HFFc6 (cell line): ENCODE measurements at regions not wholly inside any gene's neighbourhood (a gene's known extent, or its start where the extent isn't known, plus 50 kb on each side); places are given as distances from the start of the nearest gene placed in this dataset.

Experiments used
- DNase-seq: peaks from one replicate; pipeline ENCODE4 v3.0.0-alpha.2; 2018
- H3K27ac Mint-ChIP-seq: 2 replicates; pipeline ENCODE4 v1.8.0; 2020; ENCODE audit warnings: mild to moderate bottlenecking, mixed read lengths
- H3K27me3 Mint-ChIP-seq: 2 replicates; pipeline ENCODE4 v1.8.0; 2021; ENCODE audit warnings: mild to moderate bottlenecking, moderate library complexity, mixed read lengths; ENCODE audit not compliant: insufficient read depth
- H3K36me3 Mint-ChIP-seq: 2 replicates; pipeline ENCODE4 v1.8.0; 2021; ENCODE audit warnings: low read depth, mixed read lengths
- H3K4me1 Mint-ChIP-seq: 2 replicates; pipeline ENCODE4 v1.8.0; 2020; ENCODE audit warnings: low read depth, mixed read lengths
- H3K4me3 Mint-ChIP-seq: 2 replicates; pipeline ENCODE4 v1.8.0; 2020; ENCODE audit warnings: mild to moderate bottlenecking, moderate library complexity, mixed read lengths
- H3K9me3 Mint-ChIP-seq: 2 replicates; pipeline ENCODE4 v1.8.0; 2020; ENCODE audit warnings: mild to moderate bottlenecking, mixed read lengths
- TF ChIP-seq, protein P1 (sequence below): fragments of 200-600 bp; sonication (generic); IDR thresholded peaks from 2 replicates; pipeline ENCODE4 v1.5.0; 2021; ENCODE audit warnings: antibody characterized with exemption, mild to moderate bottlenecking

DNA sequence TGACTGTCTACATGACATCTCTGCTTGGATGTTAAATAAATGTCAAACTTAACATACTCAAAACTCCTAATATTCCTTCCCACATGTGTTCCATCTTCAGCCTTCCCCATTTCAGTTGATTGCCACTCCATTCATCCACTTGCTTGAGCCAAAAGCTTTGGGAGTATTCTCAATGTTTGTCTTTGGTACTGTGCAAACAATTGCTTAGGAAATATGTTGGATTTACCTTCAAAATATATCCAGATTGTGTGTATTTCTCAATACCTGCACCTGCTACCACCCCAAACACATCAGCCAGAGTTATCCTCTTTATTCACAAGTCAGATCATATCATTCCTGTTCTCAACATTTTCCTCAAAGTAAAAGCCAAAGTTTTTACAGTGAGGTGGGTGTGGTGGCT, 350.3 kb upstream of the FAM98A start:
- no peak for DNase-seq
- Mint-ChIP-seq H3K36me3 (peaks cover 3% of the 10 kb centered on the region; the same call in 1 of the 2 replicates), H3K4me1 (no peaks in the 10 kb centered on the region), H3K27ac (no peak overlapping the region), H3K9me3 (peaks cover 34% of the 10 kb centered on the region), H3K4me3 (no peak overlapping the region), H3K27me3 (no peaks in the 10 kb centered on the region)
- TF ChIP-seq, protein P1, sequence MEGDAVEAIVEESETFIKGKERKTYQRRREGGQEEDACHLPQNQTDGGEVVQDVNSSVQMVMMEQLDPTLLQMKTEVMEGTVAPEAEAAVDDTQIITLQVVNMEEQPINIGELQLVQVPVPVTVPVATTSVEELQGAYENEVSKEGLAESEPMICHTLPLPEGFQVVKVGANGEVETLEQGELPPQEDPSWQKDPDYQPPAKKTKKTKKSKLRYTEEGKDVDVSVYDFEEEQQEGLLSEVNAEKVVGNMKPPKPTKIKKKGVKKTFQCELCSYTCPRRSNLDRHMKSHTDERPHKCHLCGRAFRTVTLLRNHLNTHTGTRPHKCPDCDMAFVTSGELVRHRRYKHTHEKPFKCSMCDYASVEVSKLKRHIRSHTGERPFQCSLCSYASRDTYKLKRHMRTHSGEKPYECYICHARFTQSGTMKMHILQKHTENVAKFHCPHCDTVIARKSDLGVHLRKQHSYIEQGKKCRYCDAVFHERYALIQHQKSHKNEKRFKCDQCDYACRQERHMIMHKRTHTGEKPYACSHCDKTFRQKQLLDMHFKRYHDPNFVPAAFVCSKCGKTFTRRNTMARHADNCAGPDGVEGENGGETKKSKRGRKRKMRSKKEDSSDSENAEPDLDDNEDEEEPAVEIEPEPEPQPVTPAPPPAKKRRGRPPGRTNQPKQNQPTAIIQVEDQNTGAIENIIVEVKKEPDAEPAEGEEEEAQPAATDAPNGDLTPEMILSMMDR: no peak

DNA sequence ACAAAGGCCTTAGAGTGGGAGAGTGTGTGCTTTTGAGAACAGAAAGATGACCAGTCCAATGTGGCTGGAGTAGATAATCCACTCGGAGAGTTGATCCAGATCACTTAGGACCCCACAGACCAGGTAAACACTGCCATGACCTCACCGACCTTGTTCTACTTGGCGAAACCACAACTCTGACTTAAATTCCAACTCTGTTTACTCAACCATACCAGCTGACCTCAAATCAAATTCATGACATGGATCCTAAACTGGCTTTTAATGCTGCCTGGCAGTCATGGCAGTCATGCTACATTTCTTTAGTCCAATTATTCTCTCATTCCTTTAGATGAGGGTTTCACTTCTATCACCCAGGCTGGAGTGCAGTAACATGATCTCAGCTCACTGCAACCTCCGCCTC, 347.1 kb upstream of the FAM98A start:
- TF ChIP-seq, protein P1: no peak
- Mint-ChIP-seq H3K4me3 (no peak overlapping the region), H3K27me3 (no peaks in the 10 kb centered on the region), H3K36me3 (peaks cover 3% of the 10 kb centered on the region; the same call in 1 of the 2 replicates), H3K27ac (no peak overlapping the region), H3K4me1 (no peaks in the 10 kb centered on the region), H3K9me3 (peaks cover 45% of the 10 kb centered on the region)
- DNase-seq: no peak

DNA sequence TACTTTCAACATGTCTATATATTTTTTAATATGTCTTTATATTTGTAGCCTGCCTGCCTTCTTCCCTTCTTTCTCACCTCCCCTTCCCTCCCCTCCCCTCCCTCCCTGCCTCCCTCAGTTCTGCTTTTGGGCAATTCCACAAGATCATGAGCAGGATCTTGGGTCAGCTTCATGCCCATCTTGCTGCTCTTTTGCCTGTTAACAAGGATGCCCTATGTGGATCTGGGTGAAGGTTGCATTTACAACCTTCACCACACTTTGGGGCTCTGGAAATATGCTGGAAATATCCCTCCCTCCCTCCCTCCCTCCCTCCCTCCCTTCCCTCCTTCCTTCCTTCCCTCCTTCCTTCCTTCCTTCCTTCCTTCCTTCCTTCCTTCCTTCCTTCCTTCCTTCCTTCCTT, 334.1 kb upstream of the FAM98A start:
- H3K27me3 Mint-ChIP-seq: no peaks in the 10 kb centered on the region
- no peak overlapping the region for H3K4me3 Mint-ChIP-seq
- peaks cover 28% of the 10 kb centered on the region for H3K9me3 Mint-ChIP-seq

DNA sequence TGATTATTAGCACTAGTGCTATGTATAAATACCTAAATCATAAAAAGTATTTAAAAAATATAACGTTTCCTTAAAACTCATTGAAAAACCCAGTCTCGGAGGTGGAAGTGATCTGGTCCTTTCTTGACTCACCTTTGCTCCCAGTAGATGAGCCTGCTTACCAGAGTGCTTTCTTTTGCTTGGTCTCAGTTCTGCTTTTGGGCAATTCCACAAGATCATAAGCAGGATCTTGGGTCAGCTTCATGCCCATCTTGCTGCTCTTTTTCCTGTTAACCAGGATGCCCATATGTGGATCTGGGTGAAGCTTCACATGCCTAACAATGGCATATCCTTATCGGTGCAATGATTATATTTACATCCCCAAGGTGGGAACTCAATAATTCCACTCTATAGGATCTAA, 332.1 kb upstream of the FAM98A start:
- H3K9me3 Mint-ChIP-seq: peaks cover 34% of the 10 kb centered on the region
- no peaks in the 10 kb centered on the region for H3K4me1 Mint-ChIP-seq
- H3K27ac Mint-ChIP-seq: no peak overlapping the region
- TF ChIP-seq, protein P1: no peak
- no peak overlapping the region for H3K4me3 Mint-ChIP-seq
- DNase-seq: no peak
- peaks cover 5% of the 10 kb centered on the region for H3K36me3 Mint-ChIP-seq
- H3K27me3 Mint-ChIP-seq: no peaks in the 10 kb centered on the region

More for the DNA sequence above, 334.1 kb upstream of the FAM98A start:
- H3K27ac Mint-ChIP-seq: no peak overlapping the region
- H3K36me3 Mint-ChIP-seq: no peaks in the 10 kb centered on the region
- TF ChIP-seq, protein P1: no peak
- DNase-seq: no peak
- H3K4me1 Mint-ChIP-seq: no peaks in the 10 kb centered on the region

DNA sequence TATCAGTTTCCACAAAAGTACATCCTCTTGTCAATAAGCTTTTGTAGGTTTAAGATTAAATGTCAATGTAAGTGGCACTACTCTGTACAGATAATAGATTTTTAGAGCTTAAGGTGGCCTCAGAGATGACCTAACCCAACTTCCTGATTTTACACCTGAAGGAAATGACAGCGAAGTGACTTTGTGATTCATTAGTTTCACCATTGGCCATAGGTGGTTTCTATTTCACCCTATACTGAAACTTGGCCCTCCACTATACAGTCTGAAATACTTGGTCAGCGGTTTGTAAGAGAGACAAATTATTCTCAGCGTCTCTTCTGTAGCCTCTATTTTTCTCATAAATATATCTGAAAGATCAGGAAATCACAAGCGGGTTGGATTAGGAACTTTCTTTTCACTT, 330.4 kb upstream of the FAM98A start:
- Mint-ChIP-seq H3K36me3 (peaks cover 5% of the 10 kb centered on the region), H3K4me3 (no peak overlapping the region), H3K4me1 (no peaks in the 10 kb centered on the region), H3K27me3 (no peaks in the 10 kb centered on the region), H3K27ac (no peak overlapping the region), H3K9me3 (peaks cover 34% of the 10 kb centered on the region)
- no peak for DNase-seq
- TF ChIP-seq, protein P1: no peak

DNA sequence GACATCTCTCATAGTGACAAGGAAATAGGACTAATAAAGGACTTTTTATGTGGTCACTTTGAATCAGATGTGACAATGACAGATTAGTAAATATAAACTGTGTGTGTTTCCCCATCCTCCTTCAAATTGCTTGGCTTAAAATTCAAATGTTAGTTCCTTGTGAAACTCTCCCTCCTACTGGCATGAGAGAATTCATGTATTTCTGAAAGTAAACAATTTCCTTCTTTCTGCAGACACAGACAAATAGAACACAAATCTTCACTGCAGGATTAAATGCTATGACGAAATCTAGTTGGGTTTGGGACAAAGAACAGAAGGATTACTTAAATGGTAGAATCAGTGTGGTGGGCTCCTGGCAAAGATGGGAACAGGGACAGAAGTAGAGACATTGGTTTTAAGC, 328.7 kb upstream of the FAM98A start:
- TF ChIP-seq, protein P1: no peak
- Mint-ChIP-seq H3K4me1 (no peaks in the 10 kb centered on the region), H3K4me3 (no peak overlapping the region), H3K9me3 (peaks cover 41% of the 10 kb centered on the region), H3K27ac (no peak overlapping the region), H3K27me3 (no peaks in the 10 kb centered on the region), H3K36me3 (peaks cover 5% of the 10 kb centered on the region)
- no peak for DNase-seq
